ENCODE measurements at regions not wholly inside any gene's neighbourhood (a gene's known extent, or its start where the extent isn't known, plus 50 kb on each side); places are given as distances from the start of the nearest gene placed in this dataset.

DNA sequence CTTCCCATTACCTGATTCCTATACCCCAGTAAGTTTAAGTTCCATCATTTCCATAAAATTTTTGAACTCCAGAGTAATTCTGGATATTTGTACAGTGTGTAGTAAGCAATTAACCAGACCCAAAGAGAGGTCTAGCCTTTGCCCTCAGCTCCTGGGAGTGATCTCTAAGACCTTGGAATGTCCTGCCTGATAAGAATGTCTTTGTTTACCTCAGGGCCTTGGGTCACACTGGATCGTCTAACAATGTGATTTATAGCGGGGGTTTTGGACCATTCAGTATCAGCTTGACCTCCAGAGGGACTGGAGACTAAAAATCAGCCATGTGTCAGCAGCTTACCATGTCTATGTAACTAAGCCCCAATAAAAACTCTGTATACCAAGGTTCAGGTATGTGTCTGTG, 330.9 kb upstream of the PPP1R2C start:
- Histone ChIP-seq H3K18ac (ENCODE audit: low read length) (no peak overlapping the region), H3K79me1 (ENCODE audit: low read length) (no peaks in the 10 kb centered on the region), H3K23ac (ENCODE audit: low read length) (no peak overlapping the region), H2AK5ac (ENCODE audit: low read length) (no peak overlapping the region), H3K4me3 (ENCODE audit: low read length) (no peak overlapping the region), H2BK5ac (ENCODE audit: low read length) (no peak overlapping the region), H3K4me2 (ENCODE audit: low read length) (no peak overlapping the region), H4K5ac (ENCODE audit: low read length) (no peak overlapping the region), H3K27ac (ENCODE audit: low read depth, low read length) (no peak overlapping the region), H3K56ac (ENCODE audit: low read length) (no peak overlapping the region), H3K4me1 (ENCODE audit: control insufficient read depth, low read depth, low read length) (no peaks in the 10 kb centered on the region), H3K27me3 (ENCODE audit: insufficient read depth, low read length, poor library complexity) (no peaks in the 10 kb centered on the region), H2BK120ac (ENCODE audit: low read depth, low read length) (no peak overlapping the region), H3K79me2 (ENCODE audit: control insufficient read depth, insufficient read depth, low read length) (no peaks in the 10 kb centered on the region), H3K4ac (ENCODE audit: low read depth, low read length) (no peak overlapping the region), H4K8ac (ENCODE audit: low read depth, low read length) (no peak overlapping the region), H3K9ac (ENCODE audit: low read length) (no peak overlapping the region), H2BK15ac (replicated peaks; ENCODE audit: low read depth) (no peak overlapping the region), H3K36me3 (ENCODE audit: control insufficient read depth, insufficient read depth, low read length) (no peaks in the 10 kb centered on the region)
- WGBS (ENCODE audit: extremely low coverage, insufficient coverage, low lambda C conversion rate): no CpG with 5 or more reads among the region's 2 CpGs
- peak; percentile 19 for DNase-seq

DNA sequence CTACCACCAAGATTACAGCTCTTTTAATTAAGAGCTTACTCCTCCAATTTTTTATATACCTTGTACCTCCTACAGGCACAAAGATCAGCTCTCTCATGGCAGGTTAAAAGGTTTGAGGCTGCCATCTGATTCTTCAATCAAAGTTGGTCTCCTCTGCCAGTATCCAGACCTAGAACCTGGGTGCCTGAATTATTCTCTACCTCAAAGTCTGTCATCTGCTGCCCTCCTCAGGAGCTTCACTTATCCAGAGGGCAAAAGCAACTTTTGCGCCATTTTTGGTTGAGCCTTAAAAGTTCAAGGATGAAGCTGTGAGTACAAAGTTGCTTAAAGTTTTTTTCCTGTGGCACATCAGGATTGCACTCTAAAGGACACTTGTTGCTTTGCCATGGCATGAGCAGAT, 343.7 kb upstream of the PPP1R2C start:
- no peak overlapping the region for H3K27ac ChIP-seq (ENCODE audit: low read depth, low read length)
- H3K9ac ChIP-seq (ENCODE audit: low read length): no peak overlapping the region
- DNase-seq: peak; percentile 39
- H3K36me3 ChIP-seq (ENCODE audit: control insufficient read depth, insufficient read depth, low read length): no peaks in the 10 kb centered on the region
- H3K4me2 ChIP-seq (ENCODE audit: low read length): no peak overlapping the region
- H3K56ac ChIP-seq (ENCODE audit: low read length): no peak overlapping the region
- no peaks in the 10 kb centered on the region for H3K79me1 ChIP-seq (ENCODE audit: low read length)
- no peak overlapping the region for H2BK15ac ChIP-seq (replicated peaks; ENCODE audit: low read depth)
- no peak overlapping the region for H3K18ac ChIP-seq (ENCODE audit: low read length)
- WGBS (ENCODE audit: extremely low coverage, insufficient coverage, low lambda C conversion rate): no CpG with 5 or more reads among the region's 1 CpG
- no peaks in the 10 kb centered on the region for H3K4me1 ChIP-seq (ENCODE audit: control insufficient read depth, low read depth, low read length)
- no peak overlapping the region for H3K23ac ChIP-seq (ENCODE audit: low read length)
- H3K79me2 ChIP-seq (ENCODE audit: control insufficient read depth, insufficient read depth, low read length): no peaks in the 10 kb centered on the region
- no peak overlapping the region for H4K8ac ChIP-seq (ENCODE audit: low read depth, low read length)
- H3K27me3 ChIP-seq (ENCODE audit: insufficient read depth, low read length, poor library complexity): no peaks in the 10 kb centered on the region
- H3K4ac ChIP-seq (ENCODE audit: low read depth, low read length): no peak overlapping the region
- no peak overlapping the region for H4K5ac ChIP-seq (ENCODE audit: low read length)
- H3K4me3 ChIP-seq (ENCODE audit: low read length): no peak overlapping the region
- no peak overlapping the region for H2BK120ac ChIP-seq (ENCODE audit: low read depth, low read length)
- no peak overlapping the region for H2BK5ac ChIP-seq (ENCODE audit: low read length)
- no peak overlapping the region for H2AK5ac ChIP-seq (ENCODE audit: low read length)

DNA sequence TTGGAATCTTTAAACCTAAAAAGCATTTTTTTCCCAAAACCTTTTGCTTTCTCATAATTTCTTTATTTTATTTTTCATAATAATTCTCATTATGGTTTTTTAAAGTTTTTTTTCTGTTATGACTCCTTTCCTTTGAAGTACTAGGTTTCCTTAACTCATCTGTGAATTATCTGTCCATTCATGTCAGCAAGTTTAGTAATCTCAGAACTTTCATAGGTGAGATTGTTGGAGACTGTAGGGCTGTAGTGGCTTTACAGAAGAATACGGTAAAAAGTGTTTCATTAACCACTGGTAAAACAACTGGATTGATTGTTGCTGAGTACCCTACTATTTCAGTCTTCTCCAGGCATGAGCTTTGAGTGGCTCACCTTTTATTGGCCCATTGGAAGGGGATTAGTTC, 361.7 kb upstream of the PPP1R2C start:
- no peak overlapping the region for H2AK5ac ChIP-seq (ENCODE audit: low read length)
- no peak overlapping the region for H2BK5ac ChIP-seq (ENCODE audit: low read length)
- WGBS (ENCODE audit: extremely low coverage, insufficient coverage, low lambda C conversion rate): no CpG with 5 or more reads among the region's 1 CpG
- H3K56ac ChIP-seq (ENCODE audit: low read length): no peak overlapping the region
- H3K4me1 ChIP-seq (ENCODE audit: control insufficient read depth, low read depth, low read length): no peaks in the 10 kb centered on the region
- H2BK15ac ChIP-seq (replicated peaks; ENCODE audit: low read depth): no peak overlapping the region
- no peaks in the 10 kb centered on the region for H3K79me1 ChIP-seq (ENCODE audit: low read length)
- no peaks in the 10 kb centered on the region for H3K36me3 ChIP-seq (ENCODE audit: control insufficient read depth, insufficient read depth, low read length)
- H3K79me2 ChIP-seq (ENCODE audit: control insufficient read depth, insufficient read depth, low read length): no peaks in the 10 kb centered on the region
- H4K5ac ChIP-seq (ENCODE audit: low read length): no peak overlapping the region
- H3K4me3 ChIP-seq (ENCODE audit: low read length): no peak overlapping the region
- no peak overlapping the region for H3K27ac ChIP-seq (ENCODE audit: low read depth, low read length)
- no peaks in the 10 kb centered on the region for H3K27me3 ChIP-seq (ENCODE audit: insufficient read depth, low read length, poor library complexity)
- H3K18ac ChIP-seq (ENCODE audit: low read length): no peak overlapping the region
- no peak for DNase-seq
- no peak overlapping the region for H2BK120ac ChIP-seq (ENCODE audit: low read depth, low read length)
- no peak overlapping the region for H3K9ac ChIP-seq (ENCODE audit: low read length)
- no peak overlapping the region for H3K23ac ChIP-seq (ENCODE audit: low read length)
- no peak overlapping the region for H3K4me2 ChIP-seq (ENCODE audit: low read length)
- H3K4ac ChIP-seq (ENCODE audit: low read depth, low read length): no peak overlapping the region
- H4K8ac ChIP-seq (ENCODE audit: low read depth, low read length): no peak overlapping the region

- no peak for DNase-seq
- H3K27ac ChIP-seq (ENCODE audit: low read depth, low read length): no peak overlapping the region
- H3K79me1 ChIP-seq (ENCODE audit: low read length): no peaks in the 10 kb centered on the region
- no peak overlapping the region for H2BK15ac ChIP-seq (replicated peaks; ENCODE audit: low read depth)
- H3K23ac ChIP-seq (ENCODE audit: low read length): no peak overlapping the region
- H3K4ac ChIP-seq (ENCODE audit: low read depth, low read length): no peak overlapping the region
- H3K4me1 ChIP-seq (ENCODE audit: control insufficient read depth, low read depth, low read length): no peaks in the 10 kb centered on the region
- no peak overlapping the region for H3K56ac ChIP-seq (ENCODE audit: low read length)
- no peak overlapping the region for H3K4me3 ChIP-seq (ENCODE audit: low read length)
- no peaks in the 10 kb centered on the region for H3K79me2 ChIP-seq (ENCODE audit: control insufficient read depth, insufficient read depth, low read length)
- no peak overlapping the region for H2AK5ac ChIP-seq (ENCODE audit: low read length)
- no peaks in the 10 kb centered on the region for H3K27me3 ChIP-seq (ENCODE audit: insufficient read depth, low read length, poor library complexity)
- no peak overlapping the region for H3K4me2 ChIP-seq (ENCODE audit: low read length)
- no peak overlapping the region for H4K5ac ChIP-seq (ENCODE audit: low read length)
- no peak overlapping the region for H2BK5ac ChIP-seq (ENCODE audit: low read length)
- H3K18ac ChIP-seq (ENCODE audit: low read length): no peak overlapping the region
- no peak overlapping the region for H3K9ac ChIP-seq (ENCODE audit: low read length)
- WGBS (ENCODE audit: extremely low coverage, insufficient coverage, low lambda C conversion rate): no CpG with 5 or more reads among the region's 2 CpGs
- H4K8ac ChIP-seq (ENCODE audit: low read depth, low read length): no peak overlapping the region
- H2BK120ac ChIP-seq (ENCODE audit: low read depth, low read length): no peak overlapping the region
- H3K36me3 ChIP-seq (ENCODE audit: control insufficient read depth, insufficient read depth, low read length): no peaks in the 10 kb centered on the region
Observed at GRCh38 chrX:43140582-43140981, 362.6 kb upstream of the PPP1R2C start.

DNA sequence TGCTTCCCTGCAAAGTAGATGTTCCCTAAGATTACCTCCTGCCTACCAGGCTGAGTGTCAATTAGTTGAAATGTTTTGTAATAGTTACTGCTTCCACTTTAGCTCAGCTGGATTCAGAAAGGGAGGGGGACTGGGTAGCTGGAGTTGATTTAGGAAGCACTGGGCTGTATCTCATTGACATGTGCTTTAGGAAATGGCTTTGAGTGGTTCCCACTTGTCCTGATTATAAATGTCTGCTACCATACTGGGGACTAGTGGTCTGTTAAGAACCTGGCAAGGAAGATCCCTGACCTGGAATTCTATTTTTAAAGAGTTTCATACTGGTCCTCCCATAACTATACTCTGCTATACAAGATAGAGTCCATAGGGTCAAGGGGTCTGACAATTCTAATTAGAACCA, 363.9 kb upstream of the PPP1R2C start:
- Histone ChIP-seq H4K8ac (ENCODE audit: low read depth, low read length) (no peak overlapping the region), H3K9ac (ENCODE audit: low read length) (no peak overlapping the region), H3K27ac (ENCODE audit: low read depth, low read length) (no peak overlapping the region), H2BK15ac (replicated peaks; ENCODE audit: low read depth) (no peak overlapping the region), H3K4me1 (ENCODE audit: control insufficient read depth, low read depth, low read length) (no peaks in the 10 kb centered on the region), H4K5ac (ENCODE audit: low read length) (no peak overlapping the region), H2AK5ac (ENCODE audit: low read length) (no peak overlapping the region), H3K4me2 (ENCODE audit: low read length) (no peak overlapping the region), H3K79me2 (ENCODE audit: control insufficient read depth, insufficient read depth, low read length) (no peaks in the 10 kb centered on the region), H3K23ac (ENCODE audit: low read length) (no peak overlapping the region), H3K4ac (ENCODE audit: low read depth, low read length) (no peak overlapping the region), H3K18ac (ENCODE audit: low read length) (no peak overlapping the region), H2BK120ac (ENCODE audit: low read depth, low read length) (no peak overlapping the region), H2BK5ac (ENCODE audit: low read length) (no peak overlapping the region), H3K27me3 (ENCODE audit: insufficient read depth, low read length, poor library complexity) (no peaks in the 10 kb centered on the region), H3K4me3 (ENCODE audit: low read length) (no peak overlapping the region), H3K56ac (ENCODE audit: low read length) (no peak overlapping the region), H3K79me1 (ENCODE audit: low read length) (no peaks in the 10 kb centered on the region), H3K36me3 (ENCODE audit: control insufficient read depth, insufficient read depth, low read length) (no peaks in the 10 kb centered on the region)
- no peak for DNase-seq

- H3K9ac ChIP-seq (ENCODE audit: low read length): no peak overlapping the region
- DNase-seq: no peak
- no peak overlapping the region for H2BK15ac ChIP-seq (replicated peaks; ENCODE audit: low read depth)
- H2BK5ac ChIP-seq (ENCODE audit: low read length): no peak overlapping the region
- H3K36me3 ChIP-seq (ENCODE audit: control insufficient read depth, insufficient read depth, low read length): no peaks in the 10 kb centered on the region
- H2BK120ac ChIP-seq (ENCODE audit: low read depth, low read length): no peak overlapping the region
- no peak overlapping the region for H4K8ac ChIP-seq (ENCODE audit: low read depth, low read length)
- no peak overlapping the region for H2AK5ac ChIP-seq (ENCODE audit: low read length)
- no peak overlapping the region for H4K5ac ChIP-seq (ENCODE audit: low read length)
- H3K27me3 ChIP-seq (ENCODE audit: insufficient read depth, low read length, poor library complexity): no peaks in the 10 kb centered on the region
- H3K79me2 ChIP-seq (ENCODE audit: control insufficient read depth, insufficient read depth, low read length): no peaks in the 10 kb centered on the region
- H3K4me1 ChIP-seq (ENCODE audit: control insufficient read depth, low read depth, low read length): no peaks in the 10 kb centered on the region
- H3K18ac ChIP-seq (ENCODE audit: low read length): no peak overlapping the region
- no peak overlapping the region for H3K4ac ChIP-seq (ENCODE audit: low read depth, low read length)
- no peak overlapping the region for H3K4me3 ChIP-seq (ENCODE audit: low read length)
- H3K23ac ChIP-seq (ENCODE audit: low read length): no peak overlapping the region
- no peaks in the 10 kb centered on the region for H3K79me1 ChIP-seq (ENCODE audit: low read length)
- no peak overlapping the region for H3K27ac ChIP-seq (ENCODE audit: low read depth, low read length)
- no peak overlapping the region for H3K4me2 ChIP-seq (ENCODE audit: low read length)
- no peak overlapping the region for H3K56ac ChIP-seq (ENCODE audit: low read length)
- no CpG with 5 or more reads among the region's 3 CpGs for WGBS (ENCODE audit: extremely low coverage, insufficient coverage, low lambda C conversion rate)
Observed at GRCh38 chrX:43148305-43148704, 370.3 kb upstream of the PPP1R2C start.

All from mesendoderm (in vitro differentiated cells).